ENCODE measurements at regions not wholly inside any gene's neighbourhood (a gene's known extent, or its start where the extent isn't known, plus 50 kb on each side); places are given as distances from the start of the nearest gene placed in this dataset.
"Not testable (repeated sequence)": the region's sequence is repeated elsewhere in the genome, so short reads cannot be mapped to it uniquely, and the experiment has no call there.

- in situ Hi-C loops (cut with HindIII; ENCODE audit: low sequenced_read_pairs): no loop called here
These were observed 190.4 kb upstream of the ATP10B start for GRCh38 chr5:161042443-161042842.

- in situ Hi-C loops (cut with HindIII; ENCODE audit: low sequenced_read_pairs): no loop called here
These were observed 188.8 kb upstream of the ATP10B start for GRCh38 chr5:161040818-161041217.

- in situ Hi-C loops (cut with HindIII; ENCODE audit: low sequenced_read_pairs): no loop called here
These were observed 184.3 kb upstream of the ATP10B start for GRCh38 chr5:161036296-161036695.

GRCh38 chr5:161034451-161034850 lies 182.4 kb upstream of the ATP10B start:
- in situ Hi-C loops (cut with HindIII; ENCODE audit: low sequenced_read_pairs): no loop called here

GRCh38 chr5:161030229-161030628 lies 178.2 kb upstream of the ATP10B start:
- in situ Hi-C loops (cut with HindIII; ENCODE audit: low sequenced_read_pairs): no loop called here

- in situ Hi-C loops (cut with HindIII; ENCODE audit: low sequenced_read_pairs): no loop called here
These were observed 175.8 kb upstream of the ATP10B start for GRCh38 chr5:161027763-161028162.

- in situ Hi-C loops (cut with HindIII; ENCODE audit: low sequenced_read_pairs): no loop called here
These were observed 171.5 kb upstream of the ATP10B start for GRCh38 chr5:161023551-161023950.

GRCh38 chr5:161022151-161022550 lies 170.1 kb upstream of the ATP10B start:
- in situ Hi-C loops (cut with HindIII; ENCODE audit: low sequenced_read_pairs): no loop called here

GRCh38 chr5:161009817-161010216 lies 157.8 kb upstream of the ATP10B start:
- in situ Hi-C loops (cut with HindIII; ENCODE audit: low sequenced_read_pairs): no loop called here

- in situ Hi-C loops (cut with HindIII; ENCODE audit: low sequenced_read_pairs): no loop called here
These were observed 157.2 kb upstream of the ATP10B start for GRCh38 chr5:161009194-161009593.

GRCh38 chr5:161007879-161008278 lies 155.9 kb upstream of the ATP10B start:
- in situ Hi-C loops (cut with HindIII; ENCODE audit: low sequenced_read_pairs): no loop called here

GRCh38 chr5:161002571-161003074 lies 150.6 kb upstream of the ATP10B start:
- in situ Hi-C loops (cut with HindIII; ENCODE audit: low sequenced_read_pairs): no loop called here

GRCh38 chr5:161001604-161002003 lies 149.6 kb upstream of the ATP10B start:
- in situ Hi-C loops (cut with HindIII; ENCODE audit: low sequenced_read_pairs): no loop called here

GRCh38 chr5:161001142-161001541 lies 149.1 kb upstream of the ATP10B start:
- in situ Hi-C loops (cut with HindIII; ENCODE audit: low sequenced_read_pairs): not testable (repeated sequence)

GRCh38 chr5:160991205-160991604 lies 139.2 kb upstream of the ATP10B start:
- in situ Hi-C loops (cut with HindIII; ENCODE audit: low sequenced_read_pairs): no loop called here

GRCh38 chr5:160979385-160979784 lies 127.4 kb upstream of the ATP10B start:
- in situ Hi-C loops (cut with HindIII; ENCODE audit: low sequenced_read_pairs): no loop called here

GRCh38 chr5:160978944-160979343 lies 126.9 kb upstream of the ATP10B start:
- in situ Hi-C loops (cut with HindIII; ENCODE audit: low sequenced_read_pairs): no loop called here

- in situ Hi-C loops (cut with HindIII; ENCODE audit: low sequenced_read_pairs): no loop called here
These were observed 124.2 kb upstream of the ATP10B start for GRCh38 chr5:160976181-160976580.

GRCh38 chr5:160970605-160971191 lies 118.7 kb upstream of the ATP10B start:
- in situ Hi-C loops (cut with HindIII; ENCODE audit: low sequenced_read_pairs): no loop called here

GRCh38 chr5:160969645-160970044 lies 117.6 kb upstream of the ATP10B start:
- in situ Hi-C loops (cut with HindIII; ENCODE audit: low sequenced_read_pairs): no loop called here

- in situ Hi-C loops (cut with HindIII; ENCODE audit: low sequenced_read_pairs): no loop called here
These were observed 116.5 kb upstream of the ATP10B start for GRCh38 chr5:160968480-160968879.

GRCh38 chr5:160966921-160967320 lies 114.9 kb upstream of the ATP10B start:
- in situ Hi-C loops (cut with HindIII; ENCODE audit: low sequenced_read_pairs): no loop called here

GRCh38 chr5:160961761-160962160 lies 109.8 kb upstream of the ATP10B start:
- in situ Hi-C loops (cut with HindIII; ENCODE audit: low sequenced_read_pairs): no loop called here

Measured in DLD1 (cell line).